GM03348 (cell line): ENCODE measurements at regions not wholly inside any gene's neighbourhood (a gene's known extent, or its start where the extent isn't known, plus 50 kb on each side); places are given as distances from the start of the nearest gene placed in this dataset.

Experiments used
- DNase-seq: peaks from one replicate; pipeline ENCODE4 v3.0.0; 2012; ENCODE audit warnings: low spot score

GRCh38 chr6:113570641-113571040 lies 286.5 kb upstream of the MARCKS start:
- no peak for DNase-seq

- no peak for DNase-seq
Observed at GRCh38 chr6:113574147-113574546, 283.0 kb upstream of the MARCKS start.

GRCh38 chr6:113576310-113576709 lies 280.8 kb upstream of the MARCKS start:
- no peak for DNase-seq

GRCh38 chr6:113578691-113579090 lies 278.5 kb upstream of the MARCKS start:
- no peak for DNase-seq

- no peak for DNase-seq
Observed at GRCh38 chr6:113584767-113585166, 272.4 kb upstream of the MARCKS start.

- DNase-seq, result no peak
Observed at GRCh38 chr6:113585246-113585645, 271.9 kb upstream of the MARCKS start.

GRCh38 chr6:113586413-113587077 lies 270.6 kb upstream of the MARCKS start:
- DNase-seq, result peak; percentile 49

- no peak for DNase-seq
Observed at GRCh38 chr6:113587078-113587699, 270.0 kb upstream of the MARCKS start.

GRCh38 chr6:113588646-113589045 lies 268.5 kb upstream of the MARCKS start:
- DNase-seq, result peak; percentile 44

GRCh38 chr6:113591896-113592827 lies 265.0 kb upstream of the MARCKS start:
- no peak for DNase-seq

GRCh38 chr6:113594726-113595125 lies 262.4 kb upstream of the MARCKS start:
- no peak for DNase-seq

GRCh38 chr6:113595911-113596376 lies 261.2 kb upstream of the MARCKS start:
- peak; percentile 21 for DNase-seq

- DNase-seq, result peak; percentile 32
Observed at GRCh38 chr6:113596387-113597230, 260.5 kb upstream of the MARCKS start.

- peak; percentile 8 for DNase-seq
Observed at GRCh38 chr6:113597231-113597583, 259.9 kb upstream of the MARCKS start.

- DNase-seq, result no peak
Observed at GRCh38 chr6:113598786-113599185, 258.4 kb upstream of the MARCKS start.

GRCh38 chr6:113599444-113599843 lies 257.7 kb upstream of the MARCKS start:
- DNase-seq, result no peak

GRCh38 chr6:113600551-113601339 lies 256.4 kb upstream of the MARCKS start:
- DNase-seq, result no peak

GRCh38 chr6:113607821-113608545 lies 249.2 kb upstream of the MARCKS start:
- DNase-seq, result no peak

- DNase-seq, result no peak
Observed at GRCh38 chr6:113610377-113610988, 246.7 kb upstream of the MARCKS start.

- no peak for DNase-seq
Observed at GRCh38 chr6:113616701-113617274, 240.4 kb upstream of the MARCKS start.
